ENCODE measurements at regions not wholly inside any gene's neighbourhood (a gene's known extent, or its start where the extent isn't known, plus 50 kb on each side); places are given as distances from the start of the nearest gene placed in this dataset.

DNA sequence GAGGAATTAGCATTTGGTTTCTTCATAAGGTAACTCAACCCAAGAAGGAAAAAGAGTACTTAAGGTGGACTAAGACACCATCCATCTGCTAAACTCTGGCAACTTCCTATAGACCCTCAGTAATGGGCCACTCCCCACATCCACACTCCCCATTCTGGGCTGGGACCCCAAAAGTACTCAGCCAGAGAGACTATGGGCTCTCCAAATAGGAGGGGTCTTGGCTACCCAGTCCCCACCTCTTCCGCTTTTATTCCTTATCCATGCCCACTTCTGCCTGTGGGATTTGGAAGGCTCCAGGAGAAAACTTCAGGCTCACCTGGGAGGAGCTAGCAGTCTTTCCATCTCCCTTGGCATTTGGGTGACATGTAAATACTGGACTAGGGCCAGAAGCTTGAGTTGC, 164.5 kb upstream of the CCL2 start:
- DNase-seq (ENCODE audit: insufficient read length, low spot score), result no peak
- no peak for FAIRE-seq
- no peak for TF ChIP-seq POLR2A (IDR thresholded peaks at IDR 0.05; ENCODE audit: low read depth, low read length)

- FAIRE-seq (no peak), DNase-seq (ENCODE audit: insufficient read length, low spot score) (no peak)
- no peak for TF ChIP-seq POLR2A (IDR thresholded peaks at IDR 0.05; ENCODE audit: low read depth, low read length)
Observed at GRCh38 chr17:34091975-34092374, 163.1 kb upstream of the CCL2 start.

GRCh38 chr17:34095106-34095505, 160.0 kb upstream of the CCL2 start:
- TF ChIP-seq POLR2A (IDR thresholded peaks at IDR 0.05; ENCODE audit: low read depth, low read length), result no peak
- no peak for FAIRE-seq
- DNase-seq (ENCODE audit: insufficient read length, low spot score), result no peak

- no peak for TF ChIP-seq POLR2A (IDR thresholded peaks at IDR 0.05; ENCODE audit: low read depth, low read length)
- DNase-seq (ENCODE audit: insufficient read length, low spot score) (no peak), FAIRE-seq (no peak)
Observed at GRCh38 chr17:34098699-34099098, 156.4 kb upstream of the CCL2 start.

DNA sequence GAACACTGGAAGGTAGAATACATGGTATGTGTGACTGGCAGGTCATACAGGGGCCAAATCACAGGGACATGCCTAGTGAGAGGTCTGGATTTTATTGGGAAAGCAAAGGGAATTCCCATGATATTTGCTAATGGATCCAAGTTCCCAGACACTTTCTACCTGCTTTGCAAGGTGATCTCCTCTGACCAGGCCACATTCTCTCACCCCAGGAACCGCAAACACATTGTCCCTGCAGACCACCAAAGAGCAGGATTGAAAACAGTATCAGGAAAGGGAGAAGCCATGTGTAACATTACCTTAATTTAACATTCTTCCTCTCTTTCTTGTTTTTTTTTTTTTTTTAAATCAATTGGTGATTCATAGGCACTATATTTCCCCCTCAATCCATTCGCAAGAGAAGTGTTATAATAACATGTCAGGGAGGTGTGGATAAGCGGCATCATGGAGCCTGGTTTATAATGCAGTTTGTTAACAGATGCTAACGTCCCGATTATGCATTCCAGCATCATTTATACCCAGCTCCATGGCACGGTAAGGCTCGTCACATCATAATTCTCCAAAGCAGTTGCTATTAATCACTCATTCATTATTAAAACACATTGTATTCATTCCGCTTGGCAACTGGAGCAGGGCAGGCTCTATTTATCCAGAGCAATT, 155.1 kb upstream of the CCL2 start:
- FAIRE-seq (no peak), DNase-seq (ENCODE audit: insufficient read length, low spot score) (no peak)
- no peak for TF ChIP-seq POLR2A (IDR thresholded peaks at IDR 0.05; ENCODE audit: low read depth, low read length)

GRCh38 chr17:34107019-34107418, 148.1 kb upstream of the CCL2 start:
- no peak for DNase-seq (ENCODE audit: insufficient read length, low spot score)
- no peak for TF ChIP-seq POLR2A (IDR thresholded peaks at IDR 0.05; ENCODE audit: low read depth, low read length)
- FAIRE-seq, result no peak

DNA sequence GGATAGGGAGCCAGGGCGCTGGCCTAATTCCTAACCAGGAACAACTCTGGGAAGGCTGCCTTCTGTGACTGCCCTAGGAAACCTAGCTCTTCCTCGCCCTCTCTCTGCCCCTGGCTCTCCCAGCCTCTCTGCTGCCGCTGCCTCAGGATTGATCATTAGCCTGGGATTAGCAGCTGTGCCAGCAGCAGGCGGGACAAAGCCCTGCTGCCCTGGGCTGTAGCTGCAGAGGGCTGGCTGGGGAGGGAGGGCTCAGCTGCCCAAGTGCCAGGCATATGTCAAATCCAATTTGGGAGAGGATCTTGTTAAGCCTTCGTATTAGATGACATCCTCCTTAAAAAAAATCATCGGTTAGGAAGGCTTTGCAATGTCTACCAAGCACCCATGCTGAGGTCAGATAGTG, 144.8 kb upstream of the CCL2 start:
- no peak for FAIRE-seq
- TF ChIP-seq POLR2A (IDR thresholded peaks at IDR 0.05; ENCODE audit: low read depth, low read length), result no peak
- no peak for DNase-seq (ENCODE audit: insufficient read length, low spot score)

DNA sequence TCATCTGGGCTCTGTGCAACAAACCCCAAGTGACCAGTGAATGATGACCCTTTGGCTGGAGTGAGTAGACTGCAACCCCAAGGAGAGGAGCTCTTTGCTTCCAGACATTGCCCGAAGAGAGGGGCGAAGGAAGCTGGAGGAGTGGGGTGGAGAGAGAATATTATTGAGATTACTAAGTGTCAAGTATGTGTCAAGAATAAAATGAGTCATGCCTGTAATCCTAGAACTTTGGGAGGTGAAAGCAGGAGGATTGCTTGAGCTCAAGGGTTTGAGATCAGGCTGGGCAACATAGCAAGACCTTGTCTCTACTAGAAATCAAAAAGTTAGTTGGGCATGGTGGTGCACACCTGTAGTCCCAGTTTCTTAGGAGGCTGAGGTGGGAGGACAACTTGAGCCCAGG, 142.0 kb upstream of the CCL2 start:
- no peak for FAIRE-seq
- no peak for DNase-seq (ENCODE audit: insufficient read length, low spot score)
- TF ChIP-seq POLR2A (IDR thresholded peaks at IDR 0.05; ENCODE audit: low read depth, low read length), result no peak

DNA sequence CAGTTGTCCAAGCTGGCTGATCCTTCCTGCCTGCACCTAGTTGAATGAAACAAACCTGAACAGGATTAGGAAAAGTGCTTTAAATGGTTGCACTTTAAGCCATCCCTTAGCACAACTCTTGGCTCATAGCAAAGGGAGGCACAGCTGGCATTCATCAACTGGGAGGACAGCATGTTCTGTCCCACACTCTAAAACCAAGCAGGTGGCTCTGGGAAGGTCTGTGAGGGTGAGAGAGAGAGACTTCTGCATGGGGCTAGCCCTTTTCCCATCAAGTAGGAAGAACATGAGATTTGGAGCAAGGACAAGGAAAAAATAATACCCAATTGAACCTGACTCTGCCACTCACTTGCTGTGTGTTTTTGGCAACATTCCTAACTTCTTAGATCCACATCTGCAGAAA, 140.9 kb upstream of the CCL2 start:
- DNase-seq (ENCODE audit: insufficient read length, low spot score) (no peak), FAIRE-seq (no peak)
- TF ChIP-seq POLR2A (IDR thresholded peaks at IDR 0.05; ENCODE audit: low read depth, low read length), result no peak

- no peak for TF ChIP-seq POLR2A (IDR thresholded peaks at IDR 0.05; ENCODE audit: low read depth, low read length)
- FAIRE-seq, result no peak
- no peak for DNase-seq (ENCODE audit: insufficient read length, low spot score)
Observed at GRCh38 chr17:34116306-34116705, 138.8 kb upstream of the CCL2 start.

DNA sequence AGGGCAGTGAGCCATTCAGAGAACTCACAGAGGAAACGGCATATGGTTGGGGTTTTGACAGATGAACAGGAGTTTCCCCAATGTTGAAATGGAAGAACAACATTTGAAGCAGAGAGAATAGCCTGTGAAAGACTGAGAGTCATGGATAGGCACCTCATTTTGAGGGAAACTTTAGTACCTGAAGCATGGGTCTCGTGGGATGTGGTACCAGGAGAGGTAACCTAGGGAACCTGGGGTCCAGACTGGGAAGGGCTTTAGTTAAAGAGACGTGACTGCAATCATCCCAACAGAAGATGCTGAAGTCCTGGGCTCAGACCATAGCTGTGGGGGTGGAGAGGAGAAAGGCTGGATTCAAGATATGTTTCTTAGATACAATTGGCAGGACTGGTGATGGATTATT, 137.8 kb upstream of the CCL2 start:
- no peak for FAIRE-seq
- DNase-seq (ENCODE audit: insufficient read length, low spot score), result no peak
- TF ChIP-seq POLR2A (IDR thresholded peaks at IDR 0.05; ENCODE audit: low read depth, low read length), result no peak

DNA sequence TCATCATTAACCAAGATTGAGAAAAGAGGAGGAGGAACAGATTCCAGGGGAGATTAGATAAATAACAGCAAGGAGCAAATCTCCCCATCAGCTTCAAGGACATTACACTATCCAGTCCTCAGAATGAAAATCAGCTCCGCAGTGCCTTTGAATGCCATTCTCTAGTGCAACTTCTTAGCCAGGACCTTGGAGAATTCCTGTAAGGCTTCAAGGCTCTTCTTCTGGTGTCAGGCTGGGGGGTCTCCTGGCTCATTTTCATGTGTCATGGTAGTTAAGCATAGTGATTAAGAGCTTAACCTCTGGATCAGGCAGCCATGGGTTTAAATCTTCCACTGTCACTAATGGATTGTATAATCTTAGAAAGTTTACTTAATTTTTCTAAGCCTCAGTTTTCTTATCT, 137.3 kb upstream of the CCL2 start:
- FAIRE-seq (no peak), DNase-seq (ENCODE audit: insufficient read length, low spot score) (no peak)
- no peak for TF ChIP-seq POLR2A (IDR thresholded peaks at IDR 0.05; ENCODE audit: low read depth, low read length)

GRCh38 chr17:34118564-34118963, 136.5 kb upstream of the CCL2 start:
- no peak for FAIRE-seq
- TF ChIP-seq POLR2A (IDR thresholded peaks at IDR 0.05; ENCODE audit: low read depth, low read length), result no peak
- DNase-seq (ENCODE audit: insufficient read length, low spot score), result no peak

DNA sequence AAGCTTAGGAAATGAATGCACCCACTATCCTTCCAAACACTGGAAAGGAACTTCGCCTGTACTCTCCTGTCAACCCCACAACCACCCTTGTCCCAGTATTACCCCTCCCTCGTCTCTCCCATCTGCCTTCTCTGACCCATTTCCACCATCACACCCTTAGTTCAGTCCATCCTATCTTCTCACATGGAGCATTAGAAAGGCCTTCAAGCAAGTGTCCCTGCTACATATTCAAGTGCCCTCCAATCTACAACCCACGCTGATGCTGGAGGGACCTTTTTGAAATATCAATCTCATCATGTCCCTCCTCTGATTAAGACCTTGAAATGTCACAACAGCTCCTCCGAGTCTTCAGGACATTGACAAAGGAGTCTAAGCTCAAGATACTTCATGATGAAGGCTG, 133.8 kb upstream of the CCL2 start:
- DNase-seq (ENCODE audit: insufficient read length, low spot score), result no peak
- no peak for TF ChIP-seq POLR2A (IDR thresholded peaks at IDR 0.05; ENCODE audit: low read depth, low read length)
- FAIRE-seq, result no peak

DNA sequence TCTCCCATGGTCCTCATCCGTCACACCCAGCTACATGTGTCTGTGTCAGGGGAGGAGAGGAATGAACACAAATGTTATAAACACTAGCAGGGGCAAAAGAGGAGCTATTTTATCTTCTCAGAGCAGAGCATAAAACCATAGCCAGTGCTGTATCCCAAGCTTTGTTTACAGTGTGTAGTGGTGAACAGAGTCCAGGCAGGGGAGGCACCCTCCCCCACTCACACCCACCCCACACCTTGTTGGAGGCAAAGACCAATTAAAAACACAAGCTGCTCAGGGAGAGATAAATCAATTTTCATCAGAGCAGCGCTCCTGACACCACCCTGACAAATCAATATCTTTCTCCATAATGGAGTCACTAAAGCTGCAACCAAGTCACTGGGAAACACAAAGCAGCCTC, 132.6 kb upstream of the CCL2 start:
- FAIRE-seq (no peak), DNase-seq (ENCODE audit: insufficient read length, low spot score) (no peak)
- TF ChIP-seq POLR2A (IDR thresholded peaks at IDR 0.05; ENCODE audit: low read depth, low read length), result no peak

- no peak for TF ChIP-seq POLR2A (IDR thresholded peaks at IDR 0.05; ENCODE audit: low read depth, low read length)
- DNase-seq (ENCODE audit: insufficient read length, low spot score), result no peak
- no peak for FAIRE-seq
Observed at GRCh38 chr17:34125010-34125409, 130.1 kb upstream of the CCL2 start.
